IMR-90 (cell line): ENCODE measurements at regions not wholly inside any gene's neighbourhood (a gene's known extent, or its start where the extent isn't known, plus 50 kb on each side); places are given as distances from the start of the nearest gene placed in this dataset.

Experiments used
- ATAC-seq: fragments of 200-7000 bp; cut with Tn5 transposase; 2 replicates; pipeline ENCODE4 v1.9.1; 2020; ENCODE audit warnings: low read depth, mild to moderate bottlenecking, moderate library complexity
- BruUV-seq: library from RNA; stranded (reverse); fragments of 400-500 nt; replicated peaks from 2 replicates; lab custom pipeline; 2021; lab: Mats Ljungman, UMichigan
- CTCF ChIA-PET: fragments of 300-600 bp; formaldehyde crosslinking; extraction: SDS; loops from one replicate; lab custom pipeline; 2021; ENCODE audit warnings: antibody characterized with exemption; lab: Yijun Ruan, JAX
- POLR2A ChIA-PET: fragments of 300-600 bp; sonication (Branson Sonifier 250); formaldehyde crosslinking; loops from one replicate; lab custom pipeline; 2022; ENCODE audit warnings: antibody characterized with exemption; ENCODE audit not compliant: unreplicated experiment; lab: Charles Lee
- DNase-seq: peaks from one replicate; pipeline ENCODE4 v3.0.0; 2013
- H2AFZ ChIP-seq: replicated peaks from 2 replicates; pipeline ENCODE3; 2013; ENCODE audit warnings: low read length, mild to moderate bottlenecking; ENCODE audit not compliant: poor library complexity
- H2AK5ac ChIP-seq: 2 replicates; pipeline ENCODE4 v1.6.1; 2013; ENCODE audit warnings: low read depth, low read length, inconsistent platforms
- H2AK9ac ChIP-seq: replicated peaks from 2 replicates; pipeline ENCODE3; 2013; ENCODE audit warnings: mild to moderate bottlenecking, low read depth, low read length, moderate library complexity; ENCODE audit not compliant: poor library complexity
- H2BK120ac ChIP-seq: 2 replicates; pipeline ENCODE4 v1.6.1; 2013; ENCODE audit warnings: low read depth, low read length, inconsistent platforms
- H2BK15ac ChIP-seq: 3 replicates; pipeline ENCODE4 v1.6.1; 2013; ENCODE audit warnings: low read depth, low read length, inconsistent platforms
- H2BK20ac ChIP-seq: 2 replicates; pipeline ENCODE4 v1.6.1; 2013; ENCODE audit warnings: low read depth, mild to moderate bottlenecking, inconsistent platforms, low read length, moderate library complexity
- H2BK5ac ChIP-seq: 2 replicates; pipeline ENCODE4 v1.6.1; 2013; ENCODE audit warnings: mild to moderate bottlenecking, low read depth, low read length, inconsistent platforms; ENCODE audit not compliant: poor library complexity, severe bottlenecking
- H3K14ac ChIP-seq: replicated peaks from 2 replicates; pipeline ENCODE4 v1.6.1; 2013; ENCODE audit warnings: low read depth, low read length, inconsistent platforms
- H3K18ac ChIP-seq: 2 replicates; pipeline ENCODE4 v1.6.1; 2013; ENCODE audit warnings: low read depth, low read length, control low read depth
- H3K23ac ChIP-seq: 2 replicates; pipeline ENCODE4 v1.6.1; 2013; ENCODE audit warnings: low read depth, low read length, inconsistent platforms
- H3K27ac ChIP-seq: 2 replicates; pipeline ENCODE4 v1.5.1; 2013; ENCODE audit warnings: mild to moderate bottlenecking, control low read depth, low read length; ENCODE audit not compliant: insufficient read depth
- H3K27me3 ChIP-seq: 2 replicates; pipeline ENCODE4 v1.6.1; 2013; ENCODE audit warnings: low read length; ENCODE audit not compliant: control insufficient read depth, insufficient read depth
- H3K36me3 ChIP-seq: 2 replicates; pipeline ENCODE4 v1.6.1; 2013; ENCODE audit warnings: low read length, mixed read lengths; ENCODE audit not compliant: control insufficient read depth, insufficient read depth
- H3K4ac ChIP-seq: 2 replicates; pipeline ENCODE4 v1.6.1; 2013; ENCODE audit warnings: low read depth, low read length, inconsistent platforms
- H3K4me1 ChIP-seq: 2 replicates; pipeline ENCODE4 v1.6.1; 2013; ENCODE audit warnings: low read length, mixed read lengths; ENCODE audit not compliant: control insufficient read depth, insufficient read depth
- H3K4me2 ChIP-seq: 2 replicates; pipeline ENCODE4 v1.6.1; 2013; ENCODE audit warnings: low read depth, mild to moderate bottlenecking, control low read depth, low read length, moderate library complexity
- H3K4me3 ChIP-seq: 2 replicates; pipeline ENCODE4 v1.5.1; 2013; ENCODE audit warnings: low read depth, mild to moderate bottlenecking, control low read depth, low read length, moderate library complexity; ENCODE audit not compliant: insufficient read depth
- H3K56ac ChIP-seq: 2 replicates; pipeline ENCODE4 v1.6.1; 2013; ENCODE audit warnings: low read length, inconsistent platforms; ENCODE audit not compliant: insufficient read depth; ENCODE audit errors: extremely low read depth
- H3K79me1 ChIP-seq, 2 experiments: 2 replicates each; pipeline ENCODE4 v1.6.1; 2013; ENCODE audit warnings: low read length in 2 of 2, inconsistent platforms in 1 of 2, low read depth in 1 of 2
- H3K9ac ChIP-seq: 2 replicates; pipeline ENCODE4 v1.6.1; 2013; ENCODE audit warnings: low read depth, low read length, control low read depth
- H3K9me1 ChIP-seq: 2 replicates; pipeline ENCODE4 v1.6.1; 2013; ENCODE audit warnings: low read length, inconsistent platforms; ENCODE audit not compliant: insufficient read depth
- H3K9me3 ChIP-seq: 2 replicates; pipeline ENCODE4 v1.6.1; 2013; ENCODE audit warnings: low read length; ENCODE audit not compliant: control insufficient read depth, insufficient read depth
- H4K20me1 ChIP-seq: 2 replicates; pipeline ENCODE4 v1.6.1; 2013; ENCODE audit warnings: low read length, inconsistent platforms; ENCODE audit not compliant: insufficient read depth
- H4K5ac ChIP-seq: 2 replicates; pipeline ENCODE4 v1.6.1; 2013; ENCODE audit warnings: mild to moderate bottlenecking, low read depth, low read length, control low read depth
- H4K8ac ChIP-seq, 2 experiments: 2 replicates each; pipeline ENCODE4 v1.6.1; 2013; ENCODE audit warnings: low read depth in 2 of 2, low read length in 2 of 2, control low read depth in 1 of 2, inconsistent platforms in 1 of 2
- H4K91ac ChIP-seq: 2 replicates; pipeline ENCODE4 v1.6.1; 2013; ENCODE audit warnings: low read depth, low read length, inconsistent platforms; ENCODE audit not compliant: insufficient read depth
- BHLHE40 ChIP-seq: fragments of 150-350 bp; IDR thresholded peaks from 2 replicates; pipeline ENCODE4 v1.6.1; 2016; ENCODE audit warnings: mild to moderate bottlenecking, low read depth, low read length
- CHD1 ChIP-seq: IDR thresholded peaks from 2 replicates; pipeline ENCODE4 v1.6.1; 2012; ENCODE audit warnings: low read depth, low read length, improper control_type of control experiment
- FOS ChIP-seq: fragments of 150-350 bp; IDR thresholded peaks from 2 replicates; pipeline ENCODE4 v1.6.1; 2016; ENCODE audit warnings: low read depth, low read length
- MAZ ChIP-seq: IDR thresholded peaks from 2 replicates; pipeline ENCODE4 v1.6.1; 2012; ENCODE audit warnings: low read depth, mild to moderate bottlenecking, low read length, improper control_type of control experiment, moderate library complexity, borderline replicate concordance
- MXI1 ChIP-seq: IDR thresholded peaks from 2 replicates; pipeline ENCODE4 v1.6.1; 2012; ENCODE audit warnings: low read depth, mild to moderate bottlenecking, low read length, moderate library complexity, borderline replicate concordance
- NFE2L2 ChIP-seq: fragments of 150-350 bp; IDR thresholded peaks from 2 replicates; pipeline ENCODE4 v1.6.1; 2016; ENCODE audit warnings: low read depth, mild to moderate bottlenecking, low read length
- POLR2A ChIP-seq: IDR thresholded peaks from 2 replicates; pipeline ENCODE4 v1.6.1; 2012; ENCODE audit warnings: mild to moderate bottlenecking, low read depth, low read length
- RAD21 ChIP-seq: IDR thresholded peaks from 2 replicates; pipeline ENCODE4 v1.6.1; 2012; ENCODE audit warnings: low read length, improper control_type of control experiment
- RCOR1 ChIP-seq: IDR thresholded peaks from 2 replicates; pipeline ENCODE4 v1.6.1; 2012; ENCODE audit warnings: mild to moderate bottlenecking, low read length, improper control_type of control experiment; ENCODE audit not compliant: insufficient replicate concordance
- RFX5 ChIP-seq: IDR thresholded peaks from 2 replicates; pipeline ENCODE4 v1.8.0; 2012; ENCODE audit warnings: low read depth, mild to moderate bottlenecking, low read length, moderate library complexity
- SMC3 ChIP-seq: fragments of 150-350 bp; IDR thresholded peaks from 2 replicates; pipeline ENCODE4 v1.6.1; 2016; ENCODE audit warnings: low read depth, mild to moderate bottlenecking, antibody characterized with exemption, low read length, moderate library complexity
- WGBS, 2 experiments: methylation state at CpG; one replicate each; pipeline versions ENCODE4 v1.1.5 to v1.1.7; 2013; ENCODE audit warnings: missing lambda C conversion rate in 2 of 2; ENCODE audit not compliant: insufficient read length in 1 of 2; ENCODE audit errors: extremely low coverage in 2 of 2; 5-methylcytosine and 5-hydroxymethylcytosine counted together
- dilution Hi-C: fragments of 300-500 bp; cut with HindIII; formaldehyde crosslinking; loops from one replicate; pipeline ENCODE4 v1.14.3; 2018; ENCODE audit warnings: low sequenced_read_pairs; ENCODE audit not compliant: unreplicated experiment
- in situ Hi-C: fragments of 300-500 bp; cut with MboI; formaldehyde crosslinking; loops from 3 replicates; pipeline ENCODE4 v1.14.3; 2019; ENCODE audit warnings: low sequenced_read_pairs, inconsistent platforms, mixed read lengths
- intact Hi-C: fragments of 100-400 bp; cut with micrococcal nuclease; formaldehyde crosslinking; loops from 2 replicates; pipeline ENCODE4 v1.10.0; 2022
- TF ChIP-seq, protein P1 (sequence below): fragments of 150-350 bp; IDR thresholded peaks from 2 replicates; pipeline ENCODE4 v1.6.1; 2016; ENCODE audit warnings: low read depth, mild to moderate bottlenecking, low read length, moderate library complexity, borderline replicate concordance
- TF ChIP-seq, protein P2 (sequence below): fragments of 150-350 bp; IDR thresholded peaks from 2 replicates; pipeline ENCODE4 v1.6.1; 2017; ENCODE audit warnings: mild to moderate bottlenecking, antibody characterized with exemption, low read length, low read depth

DNA sequence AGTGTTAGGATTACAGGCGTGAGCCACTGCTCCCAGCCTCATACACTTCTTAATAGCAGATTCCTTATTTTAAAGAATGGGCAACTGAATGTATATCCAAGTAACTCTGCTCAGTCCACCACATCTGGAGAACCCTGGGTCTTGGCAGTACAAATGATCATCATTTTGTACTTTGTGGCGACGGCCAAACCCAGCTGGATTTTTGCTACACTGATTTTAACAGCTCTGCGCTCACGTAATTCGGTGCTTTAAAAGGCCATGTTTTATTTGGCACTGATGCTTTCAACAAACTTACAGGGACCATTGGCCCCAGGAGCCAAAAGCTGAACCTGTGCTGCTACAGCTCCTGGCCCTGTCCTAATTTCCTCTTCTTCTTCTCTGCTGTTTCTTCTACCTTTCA is 60.8 kb upstream of the PDE3B start:
- DNase-seq: no peak
- Histone ChIP-seq H3K23ac (no peak overlapping the region), H3K4me2 (no peak overlapping the region), H2AFZ (no peak overlapping the region), H2BK20ac (no peak overlapping the region), H2BK120ac (no peak overlapping the region), H2BK5ac (no peak overlapping the region), H4K20me1 (no peaks in the 10 kb centered on the region), H3K36me3 (no peaks in the 10 kb centered on the region), H2BK15ac (no peak overlapping the region), H3K4ac (no peak overlapping the region), H2AK5ac (no peak overlapping the region), H4K91ac (no peak overlapping the region), H3K4me3 (no peak overlapping the region), H3K14ac (no peak overlapping the region), H3K9me3 (no peaks in the 10 kb centered on the region), H2AK9ac (no peak overlapping the region), H3K27ac (no peak overlapping the region), H3K79me1 (no peaks in the 10 kb centered on the region), H3K18ac (no peak overlapping the region), H3K9ac (no peak overlapping the region), H4K8ac (no peak overlapping the region), H3K56ac (no peak overlapping the region), H3K4me1 (peaks cover 2% of the 10 kb centered on the region; the same call in 1 of the 2 replicates), H3K9me1 (no peaks in the 10 kb centered on the region), H4K5ac (no peak overlapping the region), H3K27me3 (no peaks in the 10 kb centered on the region)
- WGBS, 2 experiments: 88% methylated on average over 5 of the region's 6 CpGs; no CpG with 5 or more reads in 1 of the 2 experiments
- no peak for ATAC-seq
- ChIA-PET POLR2A (no interaction called here), CTCF (no interaction called here)
- no peak for TF ChIP-seq NFE2L2
- no peak for TF ChIP-seq SMC3
- TF ChIP-seq RFX5: no peak
- TF ChIP-seq, protein P1, sequence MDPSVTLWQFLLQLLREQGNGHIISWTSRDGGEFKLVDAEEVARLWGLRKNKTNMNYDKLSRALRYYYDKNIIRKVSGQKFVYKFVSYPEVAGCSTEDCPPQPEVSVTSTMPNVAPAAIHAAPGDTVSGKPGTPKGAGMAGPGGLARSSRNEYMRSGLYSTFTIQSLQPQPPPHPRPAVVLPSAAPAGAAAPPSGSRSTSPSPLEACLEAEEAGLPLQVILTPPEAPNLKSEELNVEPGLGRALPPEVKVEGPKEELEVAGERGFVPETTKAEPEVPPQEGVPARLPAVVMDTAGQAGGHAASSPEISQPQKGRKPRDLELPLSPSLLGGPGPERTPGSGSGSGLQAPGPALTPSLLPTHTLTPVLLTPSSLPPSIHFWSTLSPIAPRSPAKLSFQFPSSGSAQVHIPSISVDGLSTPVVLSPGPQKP: no peak
- no peak for TF ChIP-seq MXI1
- no peak for TF ChIP-seq MAZ
- no peak for TF ChIP-seq CHD1
- TF ChIP-seq, protein P2, sequence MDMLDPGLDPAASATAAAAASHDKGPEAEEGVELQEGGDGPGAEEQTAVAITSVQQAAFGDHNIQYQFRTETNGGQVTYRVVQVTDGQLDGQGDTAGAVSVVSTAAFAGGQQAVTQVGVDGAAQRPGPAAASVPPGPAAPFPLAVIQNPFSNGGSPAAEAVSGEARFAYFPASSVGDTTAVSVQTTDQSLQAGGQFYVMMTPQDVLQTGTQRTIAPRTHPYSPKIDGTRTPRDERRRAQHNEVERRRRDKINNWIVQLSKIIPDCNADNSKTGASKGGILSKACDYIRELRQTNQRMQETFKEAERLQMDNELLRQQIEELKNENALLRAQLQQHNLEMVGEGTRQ: no peak
- TF ChIP-seq POLR2A: no peak
- TF ChIP-seq RAD21: no peak
- no peak for TF ChIP-seq BHLHE40
- no peak for TF ChIP-seq FOS
- TF ChIP-seq RCOR1: no peak
- intact Hi-C loops: no loop called here
- dilution Hi-C loops: no loop called here
- no TSS peak for BruUV-seq
- in situ Hi-C loops: no loop called here
